H9 (cell line): ENCODE measurements at regions not wholly inside any gene's neighbourhood (a gene's known extent, or its start where the extent isn't known, plus 50 kb on each side); places are given as distances from the start of the nearest gene placed in this dataset.

Experiments used
- DNase-seq: peaks from one replicate; pipeline ENCODE4 v3.0.0-alpha.2; 2017
- H2AFZ ChIP-seq: one replicate; pipeline ENCODE4 v1.6.1; 2013; ENCODE audit warnings: mild to moderate bottlenecking, low read length, control low read depth, moderate library complexity
- H2AK5ac ChIP-seq: 2 replicates; pipeline ENCODE4 v1.6.1; 2013; ENCODE audit warnings: low read length, control low read depth, mixed read lengths; ENCODE audit not compliant: insufficient read length
- H2BK120ac ChIP-seq: one replicate; pipeline ENCODE4 v1.6.1; 2013; ENCODE audit warnings: low read depth, mild to moderate bottlenecking, low read length, control low read depth, inconsistent platforms; ENCODE audit not compliant: poor library complexity, severe bottlenecking
- H2BK12ac ChIP-seq: 2 replicates; pipeline ENCODE4 v1.6.1; 2013; ENCODE audit warnings: low read length, control low read depth, mixed read lengths, low read depth; ENCODE audit not compliant: insufficient read length
- H2BK15ac ChIP-seq: 2 replicates; pipeline ENCODE4 v1.6.1; 2013; ENCODE audit warnings: low read depth, low read length, control low read depth
- H2BK20ac ChIP-seq: one replicate; pipeline ENCODE4 v1.6.1; 2013; ENCODE audit warnings: low read depth, mild to moderate bottlenecking, low read length, control low read depth, inconsistent platforms; ENCODE audit not compliant: poor library complexity, severe bottlenecking
- H2BK5ac ChIP-seq: 2 replicates; pipeline ENCODE4 v1.6.1; 2013; ENCODE audit warnings: low read length, control low read depth, mixed read lengths; ENCODE audit not compliant: insufficient read length
- H3K14ac ChIP-seq: 2 replicates; pipeline ENCODE4 v1.6.1; 2013; ENCODE audit warnings: low read length, control low read depth; ENCODE audit not compliant: insufficient read depth
- H3K18ac ChIP-seq: 2 replicates; pipeline ENCODE4 v1.6.1; 2013; ENCODE audit warnings: low read depth, mild to moderate bottlenecking, mixed read lengths, low read length, control low read depth; ENCODE audit not compliant: insufficient read length
- H3K23ac ChIP-seq: 2 replicates; pipeline ENCODE4 v1.6.1; 2013; ENCODE audit warnings: low read length, control low read depth, mixed read lengths, low read depth; ENCODE audit not compliant: insufficient read length
- H3K23me2 ChIP-seq: 2 replicates; pipeline ENCODE4 v1.6.1; 2013; ENCODE audit warnings: low read depth, mild to moderate bottlenecking, mixed read lengths, low read length, control low read depth; ENCODE audit not compliant: insufficient read length, poor library complexity, severe bottlenecking
- H3K27ac ChIP-seq: 2 replicates; pipeline ENCODE4 v1.5.1; 2013; ENCODE audit warnings: low read length, control low read depth, mixed read lengths, low read depth; ENCODE audit not compliant: insufficient read length
- H3K27me3 ChIP-seq: 2 replicates; pipeline ENCODE4 v1.6.1; 2013; ENCODE audit warnings: low read length, control low read depth, inconsistent platforms; ENCODE audit not compliant: insufficient read depth
- H3K4ac ChIP-seq: 2 replicates; pipeline ENCODE4 v1.6.1; 2013; ENCODE audit warnings: low read depth, mild to moderate bottlenecking, control low read depth, inconsistent platforms, low read length, moderate library complexity
- H3K4me1 ChIP-seq: 2 replicates; pipeline ENCODE4 v1.6.1; 2013; ENCODE audit warnings: low read length, control low read depth, inconsistent platforms; ENCODE audit not compliant: insufficient read depth
- H3K4me2 ChIP-seq: 2 replicates; pipeline ENCODE4 v1.6.1; 2013; ENCODE audit warnings: low read length, control low read depth, mixed read lengths; ENCODE audit not compliant: insufficient read length, insufficient read depth
- H3K56ac ChIP-seq: 2 replicates; pipeline ENCODE4 v1.6.1; 2013; ENCODE audit warnings: low read depth, mild to moderate bottlenecking, mixed read lengths, low read length, control low read depth; ENCODE audit not compliant: insufficient read length
- H3K79me1 ChIP-seq: 2 replicates; pipeline ENCODE4 v1.6.1; 2013; ENCODE audit warnings: low read depth, mild to moderate bottlenecking, moderate library complexity, low read length, control low read depth, inconsistent platforms; ENCODE audit not compliant: insufficient read depth, poor library complexity, severe bottlenecking
- H3K79me2 ChIP-seq: 2 replicates; pipeline ENCODE4 v1.6.1; 2013; ENCODE audit warnings: low read length, control low read depth, inconsistent platforms; ENCODE audit not compliant: insufficient read depth
- H3K9ac ChIP-seq: 2 replicates; pipeline ENCODE4 v1.6.1; 2013; ENCODE audit warnings: low read length, control low read depth, mixed read lengths; ENCODE audit not compliant: insufficient read length; ENCODE audit errors: extremely low read depth
- H3K9me3 ChIP-seq: one replicate; pipeline ENCODE4 v1.6.1; 2013; ENCODE audit warnings: low read depth, low read length, inconsistent platforms; ENCODE audit not compliant: control insufficient read depth
- H3T11ph ChIP-seq: one replicate; pipeline ENCODE4 v1.6.1; 2013; ENCODE audit warnings: mild to moderate bottlenecking, low read length, control low read depth, inconsistent platforms
- H4K20me1 ChIP-seq: one replicate; pipeline ENCODE4 v1.6.1; 2013; ENCODE audit not compliant: control insufficient read depth, insufficient read length, insufficient read depth
- H4K5ac ChIP-seq: 2 replicates; pipeline ENCODE4 v1.6.1; 2013; ENCODE audit warnings: low read depth, mild to moderate bottlenecking, mixed read lengths, low read length, control low read depth; ENCODE audit not compliant: insufficient read length
- H4K8ac ChIP-seq: replicated peaks from 2 replicates; pipeline ENCODE4 v1.6.1; 2013; ENCODE audit warnings: low read length, control low read depth, mixed read lengths, low read depth; ENCODE audit not compliant: insufficient read length
- H4K91ac ChIP-seq: 2 replicates; pipeline ENCODE4 v1.6.1; 2013; ENCODE audit warnings: low read depth, mild to moderate bottlenecking, moderate library complexity, mixed read lengths, low read length, control low read depth; ENCODE audit not compliant: insufficient read length
- H3K27ac Mint-ChIP-seq, 3 experiments: 2 replicates in 2 of 3; 3 replicates in 1 of 3; pipeline ENCODE4 v1.8.0; 2020 to 2021; ENCODE audit warnings: mixed read lengths in 3 of 3, mild to moderate bottlenecking in 1 of 3, moderate library complexity in 1 of 3
- H3K27me3 Mint-ChIP-seq: 2 replicates; pipeline ENCODE4 v1.8.0; 2021; ENCODE audit warnings: low read depth, mild to moderate bottlenecking, moderate library complexity, mixed read lengths
- H3K36me3 Mint-ChIP-seq, 3 experiments: 2 replicates in 2 of 3; 3 replicates in 1 of 3; pipeline ENCODE4 v1.8.0; 2020 to 2021; ENCODE audit warnings: low read depth in 3 of 3, mixed read lengths in 3 of 3; ENCODE audit not compliant: insufficient read depth in 1 of 3
- H3K4me1 Mint-ChIP-seq, 2 experiments: 2 replicates each; pipeline ENCODE4 v1.8.0; 2020; ENCODE audit warnings: mixed read lengths in 2 of 2
- H3K4me3 Mint-ChIP-seq, 2 experiments: 2 replicates in 1 of 2; 3 replicates in 1 of 2; pipeline ENCODE4 v1.8.0; 2020 to 2021; ENCODE audit warnings: mild to moderate bottlenecking in 2 of 2, mixed read lengths in 2 of 2, moderate library complexity in 1 of 2
- H3K9me3 Mint-ChIP-seq, 2 experiments: 2 replicates in 1 of 2; 3 replicates in 1 of 2; pipeline ENCODE4 v1.8.0; 2020; ENCODE audit warnings: mild to moderate bottlenecking in 2 of 2, mixed read lengths in 2 of 2, moderate library complexity in 1 of 2
- CTCF ChIP-seq: fragments of 200-600 bp; sonication (generic); conservative IDR thresholded peaks from 3 replicates; pipeline ENCODE4 v1.8.0; 2021; ENCODE audit warnings: antibody characterized with exemption, mild to moderate bottlenecking
- WGBS: extraction: QIAGEN DNeasy Blood & Tissue Kit; methylation state at CpG from one replicate; pipeline ENCODE4 v1.1.7; 2013; ENCODE audit warnings: missing lambda C conversion rate, low lambda C conversion rate, mixed read lengths; ENCODE audit not compliant: insufficient read length; ENCODE audit errors: extremely low coverage; 5-methylcytosine and 5-hydroxymethylcytosine counted together

GRCh38 chr16:87051526-87052320, 265.5 kb downstream of the C16orf95 start:
- Histone ChIP-seq H3K27me3 (no peaks in the 10 kb centered on the region), H3K9ac (no peak overlapping the region), H3K4me1 (no peaks in the 10 kb centered on the region), H2BK120ac (no peak overlapping the region), H3K14ac (no peak overlapping the region), H3K27ac (no peak overlapping the region), H2BK12ac (no peak overlapping the region), H3K9me3 (no peaks in the 10 kb centered on the region), H3K56ac (no peak overlapping the region), H3K4me2 (no peak overlapping the region), H4K20me1 (no peaks in the 10 kb centered on the region), H4K5ac (no peak overlapping the region), H2BK20ac (no peak overlapping the region), H3K18ac (no peak overlapping the region), H4K8ac (no peak overlapping the region), H3K4ac (no peak overlapping the region), H3K23me2 (no peaks in the 10 kb centered on the region), H2BK5ac (no peak overlapping the region), H2AK5ac (no peak overlapping the region), H3K79me2 (no peaks in the 10 kb centered on the region), H2AFZ (no peak overlapping the region), H3T11ph (no peak overlapping the region), H4K91ac (no peak overlapping the region), H2BK15ac (no peak overlapping the region), H3K23ac (no peak overlapping the region), H3K79me1 (no peaks in the 10 kb centered on the region)
- H3K9me3 Mint-ChIP-seq, result peaks cover 8 to 10% of the 10 kb centered on the region in 2 experiments; a peak in 4 of 5 replicates
- H3K27ac Mint-ChIP-seq, result no peak overlapping the region
- H3K4me3 Mint-ChIP-seq, result no peak overlapping the region
- H3K36me3 Mint-ChIP-seq, result peaks cover 6 to 11% (median 7%) of the 10 kb centered on the region in 3 experiments; a peak in 6 of 7 replicates
- no peak for DNase-seq
- TF ChIP-seq CTCF, result no peak
- WGBS, result no CpG with 5 or more reads among the region's 18 CpGs
- peaks cover 13 to 26% of the 10 kb centered on the region in 2 experiments for H3K4me1 Mint-ChIP-seq
- H3K27me3 Mint-ChIP-seq, result peaks cover 25% of the 10 kb centered on the region
